ENCODE measurements at regions not wholly inside any gene's neighbourhood (a gene's known extent, or its start where the extent isn't known, plus 50 kb on each side); places are given as distances from the start of the nearest gene placed in this dataset.
A peak's percentile ranks its signal among the peaks of the same experiment; 100 is the strongest.

DNA sequence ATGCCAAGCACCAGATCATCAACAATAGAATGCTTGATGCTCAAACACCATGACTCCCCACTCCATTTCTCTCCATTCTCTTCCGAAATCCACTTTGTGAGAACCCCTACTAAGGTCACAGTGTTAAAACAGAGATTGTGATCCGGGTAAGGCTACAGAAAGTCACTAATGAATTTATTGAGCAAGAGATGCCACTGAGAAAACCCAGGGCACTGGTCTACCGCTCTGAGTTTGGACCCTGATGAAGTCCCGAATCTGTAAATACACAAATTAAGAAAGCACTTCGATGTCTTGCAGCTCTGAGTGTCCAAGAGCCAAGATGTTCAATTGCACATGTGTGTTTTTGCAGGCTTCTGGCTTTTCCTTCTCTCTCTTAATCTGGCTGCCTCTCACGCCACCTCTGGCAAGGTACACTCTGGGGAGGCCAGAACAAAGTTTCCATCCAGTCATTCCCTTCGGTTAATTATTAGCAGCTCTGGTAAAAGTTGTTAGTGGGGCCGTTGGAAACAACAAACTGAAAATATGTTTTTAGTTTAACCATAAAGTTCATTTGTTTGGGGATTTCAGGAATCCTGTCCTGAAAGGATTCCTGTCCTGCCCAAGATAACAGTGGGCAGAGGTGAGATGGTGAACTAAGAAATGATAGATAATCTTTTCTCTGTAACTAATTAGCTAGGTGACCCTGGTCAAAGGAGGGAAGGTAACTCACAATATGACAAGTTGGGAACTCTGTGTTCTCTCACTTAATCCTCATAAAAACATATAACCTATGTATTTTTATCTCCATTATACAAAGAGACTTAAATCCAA, 75.4 kb downstream of the BTG1 start:
- Histone ChIP-seq H3K9me3 (ENCODE audit: control insufficient read depth in 4 of 4, insufficient read depth in 3 of 4, low read length in 3 of 4) (no peaks in the 10 kb centered on the region), H3K9ac (ENCODE audit: insufficient read depth in 1 of 2, low read length in 2 of 2) (no peak overlapping the region), H3K27ac (ENCODE audit: low read depth in 1 of 2, low read length in 1 of 2) (no peak overlapping the region), H3K27me3 (ENCODE audit: control insufficient read depth in 3 of 3, insufficient read depth in 3 of 3, low read length in 2 of 3) (no peaks in the 10 kb centered on the region), H3K4me3 (no peak overlapping the region), H3K4me1 (ENCODE audit: control insufficient read depth in 5 of 5, insufficient read depth in 5 of 5, low read length in 5 of 5) (peaks cover 0 to 22% (median 3%) of the 10 kb centered on the region in 5 donors), H3K36me3 (ENCODE audit: control insufficient read depth in 4 of 4, insufficient read depth in 4 of 4, low read length in 4 of 4) (no peaks in the 10 kb centered on the region)
- TF ChIP-seq CTCF (IDR thresholded peaks at IDR 0.05; ENCODE audit: control extremely low read depth, extremely low read depth): no peak
- WGBS, 2 donors: 68 to 72% methylated on average over 8 of the region's 8 CpGs
- no peak for ATAC-seq (ENCODE audit: insufficient read depth, low FRiP score)
- peak in 2 of 3 donors; percentile 18 to 46 for DNase-seq

DNA sequence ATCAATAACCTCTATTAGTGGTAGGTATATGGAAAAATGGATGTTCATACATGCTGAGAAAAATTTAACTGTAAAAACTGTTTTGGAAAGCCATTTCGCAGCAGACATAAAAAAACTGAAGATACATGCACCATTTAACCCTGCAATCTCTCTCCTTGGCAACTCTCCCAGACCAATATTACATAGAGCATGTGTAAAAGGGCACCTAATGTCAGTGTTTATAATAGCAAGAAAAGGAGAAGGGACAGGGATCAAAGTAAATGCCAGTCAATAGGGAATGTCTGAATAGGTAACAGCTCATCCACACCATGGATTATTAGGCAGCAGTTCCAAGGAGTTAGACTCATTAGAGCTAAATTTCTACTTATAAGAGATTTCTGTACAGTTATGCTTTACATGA, 77.2 kb downstream of the BTG1 start:
- WGBS, 2 donors: 63 to 83% methylated on average over 1 of the region's 1 CpG
- ATAC-seq (ENCODE audit: insufficient read depth, low FRiP score): no peak

GRCh38 chr12:92065639-92066038, 80.0 kb downstream of the BTG1 start:
- Histone ChIP-seq H3K36me3 (ENCODE audit: control insufficient read depth in 4 of 4, insufficient read depth in 4 of 4, low read length in 4 of 4) (no peaks in the 10 kb centered on the region), H3K27ac (ENCODE audit: low read depth in 1 of 2, low read length in 1 of 2) (no peak overlapping the region), H3K27me3 (ENCODE audit: control insufficient read depth in 3 of 3, insufficient read depth in 3 of 3, low read length in 2 of 3) (no peaks in the 10 kb centered on the region), H3K4me1 (ENCODE audit: control insufficient read depth in 5 of 5, insufficient read depth in 5 of 5, low read length in 5 of 5) (peaks cover 0 to 39% (median 14%) of the 10 kb centered on the region in 5 donors), H3K9me3 (ENCODE audit: control insufficient read depth in 4 of 4, insufficient read depth in 3 of 4, low read length in 3 of 4) (no peaks in the 10 kb centered on the region), H3K4me3 (no peak overlapping the region), H3K9ac (ENCODE audit: insufficient read depth in 1 of 2, low read length in 2 of 2) (no peak overlapping the region)
- ATAC-seq (ENCODE audit: insufficient read depth, low FRiP score) (no peak), DNase-seq (no peak)
- 79 to 80% methylated on average over 2 of the region's 2 CpGs for WGBS, 2 donors
- no peak for TF ChIP-seq CTCF (IDR thresholded peaks at IDR 0.05; ENCODE audit: control extremely low read depth, extremely low read depth)

More for the DNA sequence above, 77.2 kb downstream of the BTG1 start:
- no peak overlapping the region for H3K4me3 ChIP-seq
- no peak overlapping the region for H3K9ac ChIP-seq (ENCODE audit: insufficient read depth in 1 of 2, low read length in 2 of 2)
- H3K36me3 ChIP-seq (ENCODE audit: control insufficient read depth in 4 of 4, insufficient read depth in 4 of 4, low read length in 4 of 4): no peaks in the 10 kb centered on the region
- no peak overlapping the region for H3K27ac ChIP-seq (ENCODE audit: low read depth in 1 of 2, low read length in 1 of 2)
- peak in 2 of 3 donors; percentile 80 for DNase-seq
- no peaks in the 10 kb centered on the region for H3K9me3 ChIP-seq (ENCODE audit: control insufficient read depth in 4 of 4, insufficient read depth in 3 of 4, low read length in 3 of 4)
- peaks cover 0 to 33% (median 9%) of the 10 kb centered on the region in 5 donors for H3K4me1 ChIP-seq (ENCODE audit: control insufficient read depth in 5 of 5, insufficient read depth in 5 of 5, low read length in 5 of 5)
- no peak for TF ChIP-seq CTCF (IDR thresholded peaks at IDR 0.05; ENCODE audit: control extremely low read depth, extremely low read depth)
- H3K27me3 ChIP-seq (ENCODE audit: control insufficient read depth in 3 of 3, insufficient read depth in 3 of 3, low read length in 2 of 3): no peaks in the 10 kb centered on the region
